ENCODE measurements at regions not wholly inside any gene's neighbourhood (a gene's known extent, or its start where the extent isn't known, plus 50 kb on each side); places are given as distances from the start of the nearest gene placed in this dataset.

DNA sequence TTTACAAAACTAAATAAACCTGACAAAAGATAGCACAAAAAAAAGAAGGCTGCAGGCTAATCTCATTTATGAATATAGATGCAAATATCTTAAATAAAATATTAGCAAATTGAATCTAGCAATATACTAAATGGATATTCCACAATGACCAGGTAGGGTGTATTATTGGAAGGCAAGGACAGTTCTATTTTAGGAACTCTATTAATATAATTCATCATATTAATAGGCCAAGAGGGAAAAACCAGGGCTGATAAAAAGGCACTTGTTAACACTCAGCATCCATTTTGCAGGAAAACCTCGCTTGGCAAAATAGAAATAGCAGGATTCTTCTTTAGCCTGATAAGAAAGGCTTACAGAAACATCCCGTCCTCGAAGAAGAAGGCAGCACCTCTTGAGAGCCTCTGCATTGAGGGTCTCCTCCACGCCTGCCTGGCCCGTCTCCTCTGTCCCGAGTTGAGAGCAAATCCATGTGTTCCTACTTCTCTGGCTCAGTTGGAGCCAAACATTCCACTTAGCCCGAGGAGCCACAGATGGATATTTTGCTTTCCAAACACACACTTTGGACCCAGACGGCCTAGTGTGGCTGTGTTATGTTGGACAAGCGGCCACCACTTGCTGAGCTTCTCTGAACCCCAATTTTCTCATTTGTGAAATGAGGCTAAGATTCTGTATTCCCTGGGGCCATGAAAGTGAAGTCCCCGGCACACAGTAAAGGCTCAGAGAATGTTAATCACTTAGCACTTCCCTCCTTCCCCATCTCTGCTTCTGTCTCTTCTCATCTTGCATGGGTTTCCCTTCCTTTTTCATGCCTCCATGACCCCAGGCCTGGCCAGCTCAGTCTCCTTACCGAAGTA, 181.8 kb upstream of the MVB12B start:
- TF ChIP-seq ZFP30 (CRISPR knock-in tag; IDR thresholded peaks at IDR 0.05) (no peak), OSR1 (CRISPR knock-in tag; IDR thresholded peaks at IDR 0.05) (no peak), ISL1 (CRISPR knock-in tag; IDR thresholded peaks at IDR 0.05) (no peak), SNAI2 (CRISPR knock-in tag; IDR thresholded peaks at IDR 0.05) (no peak), TCF4 (CRISPR knock-in tag; IDR thresholded peaks at IDR 0.05; ENCODE audit: borderline replicate concordance) (no peak), BACH2 (CRISPR knock-in tag; IDR thresholded peaks at IDR 0.05; ENCODE audit: borderline replicate concordance) (no peak), ESRRG (CRISPR knock-in tag; IDR thresholded peaks at IDR 0.05) (no peak), ZNF70 (CRISPR knock-in tag; IDR thresholded peaks at IDR 0.05) (no peak), GLIS3 (CRISPR knock-in tag; IDR thresholded peaks at IDR 0.05) (no peak)

DNA sequence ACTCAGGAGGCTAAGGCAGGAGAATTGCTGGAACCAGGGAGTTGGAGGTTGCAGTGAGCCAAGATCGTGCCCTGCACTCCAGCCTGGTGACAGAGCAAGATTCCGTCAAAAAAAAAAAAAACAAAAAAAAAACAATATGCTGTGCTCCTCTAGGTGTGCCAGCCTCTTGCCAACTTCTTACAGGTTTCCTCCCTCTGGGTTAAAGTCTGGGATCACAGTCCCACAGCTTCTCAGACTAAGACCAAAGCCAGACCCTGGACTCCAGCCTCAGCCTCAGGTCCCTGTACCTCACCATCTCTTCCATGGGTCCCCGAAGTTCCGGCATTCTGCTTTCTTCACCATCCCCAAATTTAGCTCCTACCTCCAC, 180.8 kb upstream of the MVB12B start:
- no peak for TF ChIP-seq GLIS3 (CRISPR knock-in tag; IDR thresholded peaks at IDR 0.05)
- TF ChIP-seq TCF4 (CRISPR knock-in tag; IDR thresholded peaks at IDR 0.05; ENCODE audit: borderline replicate concordance), result no peak
- TF ChIP-seq, protein P1, sequence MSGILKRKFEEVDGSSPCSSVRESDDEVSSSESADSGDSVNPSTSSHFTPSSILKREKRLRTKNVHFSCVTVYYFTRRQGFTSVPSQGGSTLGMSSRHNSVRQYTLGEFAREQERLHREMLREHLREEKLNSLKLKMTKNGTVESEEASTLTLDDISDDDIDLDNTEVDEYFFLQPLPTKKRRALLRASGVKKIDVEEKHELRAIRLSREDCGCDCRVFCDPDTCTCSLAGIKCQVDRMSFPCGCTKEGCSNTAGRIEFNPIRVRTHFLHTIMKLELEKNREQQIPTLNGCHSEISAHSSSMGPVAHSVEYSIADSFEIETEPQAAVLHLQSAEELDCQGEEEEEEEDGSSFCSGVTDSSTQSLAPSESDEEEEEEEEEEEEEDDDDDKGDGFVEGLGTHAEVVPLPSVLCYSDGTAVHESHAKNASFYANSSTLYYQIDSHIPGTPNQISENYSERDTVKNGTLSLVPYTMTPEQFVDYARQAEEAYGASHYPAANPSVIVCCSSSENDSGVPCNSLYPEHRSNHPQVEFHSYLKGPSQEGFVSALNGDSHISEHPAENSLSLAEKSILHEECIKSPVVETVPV (CRISPR knock-in tag; IDR thresholded peaks at IDR 0.05), result no peak
- TF ChIP-seq CSDC2 (CRISPR knock-in tag; IDR thresholded peaks at IDR 0.05), result no peak
- no peak for TF ChIP-seq ZNF70 (CRISPR knock-in tag; IDR thresholded peaks at IDR 0.05)
- TF ChIP-seq, protein P2, sequence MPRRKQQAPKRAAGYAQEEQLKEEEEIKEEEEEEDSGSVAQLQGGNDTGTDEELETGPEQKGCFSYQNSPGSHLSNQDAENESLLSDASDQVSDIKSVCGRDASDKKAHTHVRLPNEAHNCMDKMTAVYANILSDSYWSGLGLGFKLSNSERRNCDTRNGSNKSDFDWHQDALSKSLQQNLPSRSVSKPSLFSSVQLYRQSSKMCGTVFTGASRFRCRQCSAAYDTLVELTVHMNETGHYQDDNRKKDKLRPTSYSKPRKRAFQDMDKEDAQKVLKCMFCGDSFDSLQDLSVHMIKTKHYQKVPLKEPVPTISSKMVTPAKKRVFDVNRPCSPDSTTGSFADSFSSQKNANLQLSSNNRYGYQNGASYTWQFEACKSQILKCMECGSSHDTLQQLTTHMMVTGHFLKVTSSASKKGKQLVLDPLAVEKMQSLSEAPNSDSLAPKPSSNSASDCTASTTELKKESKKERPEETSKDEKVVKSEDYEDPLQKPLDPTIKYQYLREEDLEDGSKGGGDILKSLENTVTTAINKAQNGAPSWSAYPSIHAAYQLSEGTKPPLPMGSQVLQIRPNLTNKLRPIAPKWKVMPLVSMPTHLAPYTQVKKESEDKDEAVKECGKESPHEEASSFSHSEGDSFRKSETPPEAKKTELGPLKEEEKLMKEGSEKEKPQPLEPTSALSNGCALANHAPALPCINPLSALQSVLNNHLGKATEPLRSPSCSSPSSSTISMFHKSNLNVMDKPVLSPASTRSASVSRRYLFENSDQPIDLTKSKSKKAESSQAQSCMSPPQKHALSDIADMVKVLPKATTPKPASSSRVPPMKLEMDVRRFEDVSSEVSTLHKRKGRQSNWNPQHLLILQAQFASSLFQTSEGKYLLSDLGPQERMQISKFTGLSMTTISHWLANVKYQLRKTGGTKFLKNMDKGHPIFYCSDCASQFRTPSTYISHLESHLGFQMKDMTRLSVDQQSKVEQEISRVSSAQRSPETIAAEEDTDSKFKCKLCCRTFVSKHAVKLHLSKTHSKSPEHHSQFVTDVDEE (CRISPR knock-in tag; IDR thresholded peaks at IDR 0.05), result no peak
- TF ChIP-seq TOX (CRISPR knock-in tag; IDR thresholded peaks at IDR 0.05; ENCODE audit: borderline replicate concordance), result no peak
- TF ChIP-seq RARB (CRISPR knock-in tag; IDR thresholded peaks at IDR 0.05), result no peak

More for the DNA sequence above, 181.8 kb upstream of the MVB12B start:
- ATAC-seq, result no peak

DNA sequence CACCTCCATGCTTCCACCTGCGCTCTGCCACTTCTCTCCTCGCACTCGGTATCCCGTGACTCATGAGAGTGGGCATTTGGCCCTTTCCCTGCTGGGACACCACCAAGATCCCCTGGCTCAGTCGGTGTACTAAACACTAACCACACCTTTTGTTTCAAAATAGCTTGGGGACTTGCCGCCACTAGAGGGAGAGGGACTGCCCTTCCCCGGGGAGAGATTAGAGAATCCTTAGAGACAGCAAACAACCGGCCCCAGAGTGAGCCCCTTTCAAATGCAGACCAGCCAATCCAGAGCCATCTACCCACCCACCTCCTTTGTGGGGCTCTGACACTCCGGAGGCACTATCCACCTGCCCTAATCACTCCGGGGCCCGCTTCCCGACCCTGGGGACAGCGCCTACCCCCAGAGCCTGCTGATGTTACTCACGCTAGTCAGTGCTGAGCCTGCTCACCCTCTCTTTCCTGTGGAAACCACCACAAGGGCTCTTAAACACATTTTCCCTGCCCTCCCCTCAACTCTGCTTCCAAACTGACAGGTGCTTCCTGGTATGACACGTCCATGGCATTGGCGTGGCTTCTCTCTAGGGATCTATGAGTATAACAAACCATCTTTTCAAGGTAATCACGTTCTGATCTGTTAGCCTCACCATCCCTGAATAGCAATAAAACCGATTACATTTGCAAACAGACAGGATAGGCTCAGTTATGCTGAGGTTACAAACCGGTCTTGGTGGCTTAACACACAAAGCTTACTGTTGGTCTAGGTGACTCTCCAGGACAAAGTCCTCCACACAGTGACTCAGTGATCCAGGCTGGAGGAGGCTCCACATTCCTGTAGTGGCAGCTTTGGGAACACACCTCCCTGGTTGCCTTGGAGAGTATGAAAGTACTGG, 180.1 kb upstream of the MVB12B start:
- TF ChIP-seq ZC3H10 (CRISPR knock-in tag; IDR thresholded peaks at IDR 0.05), result no peak
- TF ChIP-seq, protein P2 (CRISPR knock-in tag; IDR thresholded peaks at IDR 0.05), result no peak
- no peak for TF ChIP-seq ZNF70 (CRISPR knock-in tag; IDR thresholded peaks at IDR 0.05)
- peak; percentile 40; the same call in 1 of the 3 replicates for ATAC-seq

More for the DNA sequence above, 180.8 kb upstream of the MVB12B start:
- ATAC-seq, result no peak

DNA sequence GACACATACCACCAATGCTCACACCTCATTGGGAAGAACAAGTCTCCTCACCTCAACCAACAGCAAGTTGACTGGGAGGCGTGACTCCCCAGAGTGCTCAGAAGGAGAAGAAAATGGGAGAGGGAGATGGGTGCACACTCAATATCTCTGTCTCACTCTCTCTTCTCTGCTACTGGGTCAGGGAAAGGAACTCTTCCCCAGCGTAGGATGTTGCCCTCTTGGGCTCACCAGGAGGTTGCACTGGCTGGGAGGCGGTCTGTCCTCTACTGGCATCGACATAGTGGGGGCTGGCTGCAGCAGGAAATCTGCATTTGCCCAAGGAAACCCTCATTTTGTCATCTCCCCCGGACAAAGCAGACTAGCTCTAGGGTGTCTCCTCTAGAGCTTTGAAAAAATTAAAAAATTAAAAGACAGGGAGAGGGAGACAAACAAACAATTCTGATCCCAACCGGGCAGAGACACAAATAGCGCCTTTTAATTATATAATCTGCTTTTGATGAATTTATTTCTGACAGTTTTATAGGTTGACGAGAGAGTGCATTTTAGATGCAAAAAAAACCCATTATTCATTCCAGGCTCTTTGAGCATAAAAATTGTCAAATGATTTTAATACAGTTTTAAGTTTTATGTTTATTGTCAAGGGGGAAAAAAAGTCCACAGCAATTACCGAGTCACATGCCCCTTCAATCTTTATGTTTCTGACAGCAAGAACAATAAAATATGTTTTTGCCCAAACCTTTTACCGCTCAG, 179.3 kb upstream of the MVB12B start:
- no peak for ATAC-seq
- TF ChIP-seq, protein P2 (CRISPR knock-in tag; IDR thresholded peaks at IDR 0.05), result no peak
- TF ChIP-seq ZC3H10 (CRISPR knock-in tag; IDR thresholded peaks at IDR 0.05), result no peak
- TF ChIP-seq, protein P1 (CRISPR knock-in tag; IDR thresholded peaks at IDR 0.05), result no peak
- TF ChIP-seq ZNF70 (CRISPR knock-in tag; IDR thresholded peaks at IDR 0.05), result no peak
- TF ChIP-seq, protein P3, sequence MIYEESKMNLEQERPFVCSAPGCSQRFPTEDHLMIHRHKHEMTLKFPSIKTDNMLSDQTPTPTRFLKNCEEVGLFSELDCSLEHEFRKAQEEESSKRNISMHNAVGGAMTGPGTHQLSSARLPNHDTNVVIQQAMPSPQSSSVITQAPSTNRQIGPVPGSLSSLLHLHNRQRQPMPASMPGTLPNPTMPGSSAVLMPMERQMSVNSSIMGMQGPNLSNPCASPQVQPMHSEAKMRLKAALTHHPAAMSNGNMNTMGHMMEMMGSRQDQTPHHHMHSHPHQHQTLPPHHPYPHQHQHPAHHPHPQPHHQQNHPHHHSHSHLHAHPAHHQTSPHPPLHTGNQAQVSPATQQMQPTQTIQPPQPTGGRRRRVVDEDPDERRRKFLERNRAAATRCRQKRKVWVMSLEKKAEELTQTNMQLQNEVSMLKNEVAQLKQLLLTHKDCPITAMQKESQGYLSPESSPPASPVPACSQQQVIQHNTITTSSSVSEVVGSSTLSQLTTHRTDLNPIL (CRISPR knock-in tag; IDR thresholded peaks at IDR 0.05; ENCODE audit: low read depth), result no peak
- TF ChIP-seq ISL1 (CRISPR knock-in tag; IDR thresholded peaks at IDR 0.05), result no peak
- no peak for TF ChIP-seq TOX (CRISPR knock-in tag; IDR thresholded peaks at IDR 0.05; ENCODE audit: borderline replicate concordance)
- TF ChIP-seq ZFP30 (CRISPR knock-in tag; IDR thresholded peaks at IDR 0.05), result no peak
- no peak for TF ChIP-seq BACH2 (CRISPR knock-in tag; IDR thresholded peaks at IDR 0.05; ENCODE audit: borderline replicate concordance)
- no peak for TF ChIP-seq SNAI2 (CRISPR knock-in tag; IDR thresholded peaks at IDR 0.05)
- TF ChIP-seq ARNTL (CRISPR knock-in tag; IDR thresholded peaks at IDR 0.05; ENCODE audit: borderline replicate concordance, low read depth), result no peak
